ENCODE measurements at regions not wholly inside any gene's neighbourhood (a gene's known extent, or its start where the extent isn't known, plus 50 kb on each side); places are given as distances from the start of the nearest gene placed in this dataset.

DNA sequence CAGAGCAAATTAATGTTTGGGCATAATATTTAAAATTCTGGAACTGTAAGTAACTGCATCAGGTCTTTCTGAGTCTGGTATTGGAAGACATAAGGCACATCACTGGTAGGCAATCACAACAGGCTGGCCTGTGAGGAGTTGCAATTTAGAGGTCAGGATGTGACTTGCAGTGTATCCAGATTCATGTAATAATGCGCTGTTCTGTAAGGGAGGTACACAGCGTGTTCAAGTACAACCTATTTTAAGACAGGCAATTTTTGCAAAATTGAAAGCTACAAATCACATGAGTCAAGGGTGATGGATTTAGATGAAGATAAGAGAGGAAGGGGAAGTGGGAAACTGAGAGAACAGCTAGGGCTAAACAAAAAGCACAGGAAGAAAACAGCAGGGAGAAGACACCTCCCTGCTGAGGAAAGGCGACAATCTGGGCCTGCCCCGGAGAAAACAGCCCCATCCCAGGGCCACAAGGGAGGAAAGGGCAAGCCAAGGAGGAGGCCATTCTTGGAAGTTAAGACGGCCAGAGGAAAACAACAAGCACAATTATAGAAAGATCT lies 138.1 kb downstream of the LACC1 start:
- Histone ChIP-seq H3K9ac (ENCODE audit: low read depth, low read length, poor library complexity, severe bottlenecking) (no peak overlapping the region), H3K27me3 (ENCODE audit: insufficient read depth, low read length, poor library complexity, severe bottlenecking) (no peaks in the 10 kb centered on the region), H3K4me2 (ENCODE audit: low read depth, low read length, poor library complexity, severe bottlenecking) (no peak overlapping the region), H4K20me1 (ENCODE audit: insufficient read depth, low read length, poor library complexity, severe bottlenecking) (no peaks in the 10 kb centered on the region), H2AFZ (ENCODE audit: low read length) (no peak overlapping the region), H3K9me3 (ENCODE audit: insufficient read depth, low read depth, low read length) (no peaks in the 10 kb centered on the region), H3F3A (ENCODE audit: low read depth) (no peaks in the 10 kb centered on the region), H3K79me2 (ENCODE audit: insufficient read depth, low read length) (no peaks in the 10 kb centered on the region), H3K4me3 (ENCODE audit: low read length, poor library complexity, severe bottlenecking) (no peak overlapping the region), H3K4me1 (ENCODE audit: insufficient read depth, low read length, poor library complexity, severe bottlenecking) (peaks cover 10% of the 10 kb centered on the region), H3K36me3 (ENCODE audit: insufficient read depth, low read length) (no peaks in the 10 kb centered on the region), H3K9me2 (replicated peaks; ENCODE audit: low read depth, low read length) (no peaks in the 10 kb centered on the region)
- TF ChIP-seq EZH2phosphoT487 (IDR thresholded peaks at IDR 0.05; ENCODE audit: borderline replicate concordance) (no peak), CTCF (conservative IDR thresholded peaks at IDR 0.05; ENCODE audit: low read length) (no peak)

GRCh38 chr13:44019651-44020050 lies 139.9 kb downstream of the LACC1 start:
- no peak overlapping the region for H3K9ac ChIP-seq (ENCODE audit: low read depth, low read length, poor library complexity, severe bottlenecking)
- H3K27me3 ChIP-seq (ENCODE audit: insufficient read depth, low read length, poor library complexity, severe bottlenecking) = no peaks in the 10 kb centered on the region
- H4K20me1 ChIP-seq (ENCODE audit: insufficient read depth, low read length, poor library complexity, severe bottlenecking) = no peaks in the 10 kb centered on the region
- no peaks in the 10 kb centered on the region for H3K9me3 ChIP-seq (ENCODE audit: insufficient read depth, low read depth, low read length)
- H3F3A ChIP-seq (ENCODE audit: low read depth) = no peaks in the 10 kb centered on the region
- H3K4me1 ChIP-seq (ENCODE audit: insufficient read depth, low read length, poor library complexity, severe bottlenecking) = peaks cover 10% of the 10 kb centered on the region
- no peaks in the 10 kb centered on the region for H3K36me3 ChIP-seq (ENCODE audit: insufficient read depth, low read length)
- H2AFZ ChIP-seq (ENCODE audit: low read length) = no peak overlapping the region
- no peaks in the 10 kb centered on the region for H3K79me2 ChIP-seq (ENCODE audit: insufficient read depth, low read length)
- no peak overlapping the region for H3K4me2 ChIP-seq (ENCODE audit: low read depth, low read length, poor library complexity, severe bottlenecking)
- TF ChIP-seq CTCF (conservative IDR thresholded peaks at IDR 0.05; ENCODE audit: low read length) (no peak), EZH2phosphoT487 (IDR thresholded peaks at IDR 0.05; ENCODE audit: borderline replicate concordance) (no peak)
- no peaks in the 10 kb centered on the region for H3K9me2 ChIP-seq (replicated peaks; ENCODE audit: low read depth, low read length)
- H3K4me3 ChIP-seq (ENCODE audit: low read length, poor library complexity, severe bottlenecking) = no peak overlapping the region

- no peak overlapping the region for H3K4me3 ChIP-seq (ENCODE audit: low read length, poor library complexity, severe bottlenecking)
- no peaks in the 10 kb centered on the region for H3K9me3 ChIP-seq (ENCODE audit: insufficient read depth, low read depth, low read length)
- H3K9me2 ChIP-seq (replicated peaks; ENCODE audit: low read depth, low read length) = no peaks in the 10 kb centered on the region
- no peak overlapping the region for H2AFZ ChIP-seq (ENCODE audit: low read length)
- H3K27me3 ChIP-seq (ENCODE audit: insufficient read depth, low read length, poor library complexity, severe bottlenecking) = no peaks in the 10 kb centered on the region
- no peaks in the 10 kb centered on the region for H3K36me3 ChIP-seq (ENCODE audit: insufficient read depth, low read length)
- H3K4me1 ChIP-seq (ENCODE audit: insufficient read depth, low read length, poor library complexity, severe bottlenecking) = peaks cover 10% of the 10 kb centered on the region
- H3K79me2 ChIP-seq (ENCODE audit: insufficient read depth, low read length) = no peaks in the 10 kb centered on the region
- no peaks in the 10 kb centered on the region for H3F3A ChIP-seq (ENCODE audit: low read depth)
- TF ChIP-seq EZH2phosphoT487 (IDR thresholded peaks at IDR 0.05; ENCODE audit: borderline replicate concordance) (no peak), CTCF (conservative IDR thresholded peaks at IDR 0.05; ENCODE audit: low read length) (no peak)
- no peak overlapping the region for H3K9ac ChIP-seq (ENCODE audit: low read depth, low read length, poor library complexity, severe bottlenecking)
- no peaks in the 10 kb centered on the region for H4K20me1 ChIP-seq (ENCODE audit: insufficient read depth, low read length, poor library complexity, severe bottlenecking)
- H3K4me2 ChIP-seq (ENCODE audit: low read depth, low read length, poor library complexity, severe bottlenecking) = no peak overlapping the region
Measured at GRCh38 chr13:44021422-44021821, 141.7 kb downstream of the LACC1 start.
